ENCODE measurements at regions not wholly inside any gene's neighbourhood (a gene's known extent, or its start where the extent isn't known, plus 50 kb on each side); places are given as distances from the start of the nearest gene placed in this dataset.

GRCh38 chr19:31145007-31145406, 204.2 kb downstream of the TSHZ3 start:
- no peak for TF ChIP-seq EP300 (IDR thresholded peaks at IDR 0.05)
- TF ChIP-seq CTCF (IDR thresholded peaks at IDR 0.05), result no peak
- no peak for TF ChIP-seq POLR2AphosphoS5 (IDR thresholded peaks at IDR 0.05)
- TF ChIP-seq POLR2A (IDR thresholded peaks at IDR 0.05), result no peak
